ENCODE measurements at regions not wholly inside any gene's neighbourhood (a gene's known extent, or its start where the extent isn't known, plus 50 kb on each side); places are given as distances from the start of the nearest gene placed in this dataset.

DNA sequence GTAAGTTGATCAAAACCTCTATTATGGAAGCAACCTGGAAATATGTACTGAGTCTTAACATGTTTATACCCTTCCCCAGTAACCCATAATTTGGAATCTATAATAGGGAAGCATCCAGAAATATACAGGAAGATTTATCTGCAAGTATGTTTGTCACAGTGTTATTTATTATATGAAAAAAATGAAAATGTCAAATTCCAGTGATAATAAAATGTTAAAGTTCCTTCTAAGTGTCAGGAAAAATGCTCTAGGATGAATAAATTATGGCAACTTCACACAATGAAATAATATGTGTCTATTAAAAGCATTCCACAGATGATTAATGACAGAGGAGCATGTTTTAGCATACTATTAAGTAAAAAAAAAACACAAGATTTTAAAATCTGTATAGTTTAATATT is 202.3 kb upstream of the PRNP start:
- H3K4me3 ChIP-seq: no peak overlapping the region
- intact Hi-C loops (cut with DNase I): no loop called here
- H3K4me1 ChIP-seq: no peaks in the 10 kb centered on the region
- ATAC-seq (no peak), DNase-seq (no peak)
- H3K36me3 ChIP-seq (ENCODE audit: insufficient read depth in 1 of 2, low read depth in 1 of 2): no peaks in the 10 kb centered on the region
- H3K9me3 ChIP-seq: no peaks in the 10 kb centered on the region
- H3K27ac ChIP-seq: no peak overlapping the region
- no peak for TF ChIP-seq CTCF (IDR thresholded peaks at IDR 0.05)
- H3K27me3 ChIP-seq (ENCODE audit: insufficient read depth in 3 of 3, low read length in 2 of 3): no peaks in the 10 kb centered on the region

- DNase-seq (no peak), ATAC-seq (no peak)
- 58 to 81% (median 71%) methylated on average over 2 of the region's 2 CpGs for WGBS, 3 donors
- Histone ChIP-seq H3K36me3 (ENCODE audit: insufficient read depth in 1 of 2, low read depth in 1 of 2) (no peaks in the 10 kb centered on the region), H3K9me3 (no peaks in the 10 kb centered on the region), H3K4me3 (no peak overlapping the region), H3K27ac (no peak overlapping the region), H3K4me1 (no peaks in the 10 kb centered on the region), H3K27me3 (ENCODE audit: insufficient read depth in 3 of 3, low read length in 2 of 3) (no peaks in the 10 kb centered on the region)
- intact Hi-C loops (cut with DNase I): no loop called here
- TF ChIP-seq CTCF (IDR thresholded peaks at IDR 0.05): no peak
Measured at GRCh38 chr20:4483486-4483885, 202.8 kb upstream of the PRNP start.

GRCh38 chr20:4480104-4480503 is 206.2 kb upstream of the PRNP start:
- WGBS, 3 donors: 74 to 82% (median 80%) methylated on average over 3 of the region's 3 CpGs
- intact Hi-C loops (cut with DNase I): no loop called here
- no peak for DNase-seq

GRCh38 chr20:4476903-4477500 is 209.3 kb upstream of the PRNP start:
- Histone ChIP-seq H3K27ac (no peak overlapping the region), H3K4me1 (no peaks in the 10 kb centered on the region), H3K4me3 (no peak overlapping the region), H3K36me3 (ENCODE audit: insufficient read depth in 1 of 2, low read depth in 1 of 2) (no peaks in the 10 kb centered on the region), H3K9me3 (no peaks in the 10 kb centered on the region), H3K27me3 (ENCODE audit: insufficient read depth in 3 of 3, low read length in 2 of 3) (peaks cover 0 to 2% (median 0%) of the 10 kb centered on the region in 3 donors)
- ATAC-seq: no peak
- DNase-seq: no peak
- intact Hi-C loops (cut with DNase I): no loop called here
- TF ChIP-seq CTCF (IDR thresholded peaks at IDR 0.05): no peak
- 47 to 67% (median 50%) methylated on average over 4 of the region's 4 CpGs for WGBS, 3 donors

More at GRCh38 chr20:4480104-4480503, 206.2 kb upstream of the PRNP start:
- Histone ChIP-seq H3K4me1 (no peaks in the 10 kb centered on the region), H3K36me3 (ENCODE audit: insufficient read depth in 1 of 2, low read depth in 1 of 2) (no peaks in the 10 kb centered on the region), H3K9me3 (no peaks in the 10 kb centered on the region), H3K27ac (no peak overlapping the region), H3K4me3 (no peak overlapping the region), H3K27me3 (ENCODE audit: insufficient read depth in 3 of 3, low read length in 2 of 3) (peaks cover 0 to 2% (median 0%) of the 10 kb centered on the region in 3 donors)
- no peak for TF ChIP-seq CTCF (IDR thresholded peaks at IDR 0.05)
- no peak for ATAC-seq

GRCh38 chr20:4472906-4473305 is 213.3 kb upstream of the PRNP start:
- no peak for DNase-seq
- peaks cover 0 to 2% (median 0%) of the 10 kb centered on the region in 3 donors for H3K27me3 ChIP-seq (ENCODE audit: insufficient read depth in 3 of 3, low read length in 2 of 3)
- H3K27ac ChIP-seq: no peak overlapping the region
- H3K4me1 ChIP-seq: no peaks in the 10 kb centered on the region
- TF ChIP-seq CTCF (IDR thresholded peaks at IDR 0.05): no peak
- 35 to 49% (median 47%) methylated on average over 2 of the region's 2 CpGs for WGBS, 3 donors
- ATAC-seq: no peak
- no peak overlapping the region for H3K4me3 ChIP-seq
- intact Hi-C loops (cut with DNase I): no loop called here
- no peaks in the 10 kb centered on the region for H3K9me3 ChIP-seq
- no peaks in the 10 kb centered on the region for H3K36me3 ChIP-seq (ENCODE audit: insufficient read depth in 1 of 2, low read depth in 1 of 2)
